Stimulated activated naive CD8-positive, alpha-beta T cell treated with anti-CD3 and anti-CD28 coated beads, Interleukin-15, amount 100 ng/mL, for 72 hours (primary cell): ENCODE measurements at regions not wholly inside any gene's neighbourhood (a gene's known extent, or its start where the extent isn't known, plus 50 kb on each side); places are given as distances from the start of the nearest gene placed in this dataset.

Experiments used
- ATAC-seq: fragments of 150-1000 bp; cut with Tn5 transposase; 2 replicates; pipeline ENCODE4 v1.10.0; 2021; ENCODE audit warnings: mild to moderate bottlenecking, moderate library complexity
- DNase-seq, 2 donors: peaks; one replicate each; pipeline ENCODE4 v3.0.0; 2021 to 2022
- H3K27ac Mint-ChIP-seq, 2 donors: one replicate each; pipeline ENCODE4 v1.8.0; 2022; ENCODE audit warnings: mild to moderate bottlenecking in 2 of 2, mixed read lengths in 2 of 2, moderate library complexity in 2 of 2
- H3K27me3 Mint-ChIP-seq: one replicate; pipeline ENCODE4 v1.8.0; 2022; ENCODE audit warnings: mixed read lengths
- H3K4me1 Mint-ChIP-seq: one replicate; pipeline ENCODE4 v1.8.0; 2022; ENCODE audit warnings: mild to moderate bottlenecking, mixed read lengths
- H3K4me3 Mint-ChIP-seq, 2 donors: one replicate each; pipeline ENCODE4 v1.8.0; 2022; ENCODE audit warnings: mild to moderate bottlenecking in 2 of 2, mixed read lengths in 2 of 2, moderate library complexity in 1 of 2
- H3K9me3 Mint-ChIP-seq, 2 donors: one replicate each; pipeline ENCODE4 v1.8.0; 2022; ENCODE audit warnings: mixed read lengths in 2 of 2

DNA sequence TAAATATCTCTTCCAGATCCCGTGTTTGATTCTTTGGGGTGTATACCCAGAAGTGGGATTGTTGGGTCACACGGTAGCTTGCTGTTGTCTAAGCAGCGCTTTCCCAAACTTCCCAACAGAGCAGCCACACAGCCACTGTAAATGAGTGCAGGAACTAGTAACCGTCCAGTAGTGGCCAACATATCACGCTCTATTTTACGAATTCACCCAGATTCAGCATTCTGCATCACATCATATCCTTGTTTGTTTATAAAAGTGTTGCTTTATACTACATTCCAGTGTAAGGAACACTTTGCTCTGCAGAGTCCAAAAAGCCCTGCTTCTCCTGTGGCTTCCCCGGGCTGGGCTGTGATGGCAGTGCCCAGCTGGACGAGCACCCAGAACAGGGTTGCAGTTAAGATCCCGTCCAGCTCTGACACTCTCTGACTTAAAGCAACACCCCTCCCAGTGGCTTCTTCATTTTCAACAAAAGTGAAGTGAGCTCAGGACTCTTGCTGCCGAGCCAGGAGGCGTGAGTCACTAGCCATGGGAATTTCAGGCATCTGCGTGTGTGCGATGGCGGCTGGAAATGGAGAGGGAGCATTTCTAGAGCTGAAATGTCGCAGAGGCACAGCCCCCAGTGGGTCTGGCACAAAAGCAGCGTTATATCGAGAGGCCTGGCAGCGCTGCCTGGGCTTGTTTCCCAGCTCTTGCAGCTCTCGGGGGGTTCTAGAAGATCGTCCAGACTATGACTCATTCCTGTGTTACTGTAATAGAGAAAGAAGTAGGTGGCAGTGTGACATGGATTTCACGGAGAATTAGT is 216.3 kb upstream of the ECI2 start:
- no peak for ATAC-seq
- no peak for DNase-seq
- no peaks in the 10 kb centered on the region for H3K4me1 Mint-ChIP-seq
- H3K27me3 Mint-ChIP-seq = peaks cover 29% of the 10 kb centered on the region
- no peaks in the 10 kb centered on the region for H3K9me3 Mint-ChIP-seq
- H3K27ac Mint-ChIP-seq = no peak overlapping the region
- no peak overlapping the region for H3K4me3 Mint-ChIP-seq

DNA sequence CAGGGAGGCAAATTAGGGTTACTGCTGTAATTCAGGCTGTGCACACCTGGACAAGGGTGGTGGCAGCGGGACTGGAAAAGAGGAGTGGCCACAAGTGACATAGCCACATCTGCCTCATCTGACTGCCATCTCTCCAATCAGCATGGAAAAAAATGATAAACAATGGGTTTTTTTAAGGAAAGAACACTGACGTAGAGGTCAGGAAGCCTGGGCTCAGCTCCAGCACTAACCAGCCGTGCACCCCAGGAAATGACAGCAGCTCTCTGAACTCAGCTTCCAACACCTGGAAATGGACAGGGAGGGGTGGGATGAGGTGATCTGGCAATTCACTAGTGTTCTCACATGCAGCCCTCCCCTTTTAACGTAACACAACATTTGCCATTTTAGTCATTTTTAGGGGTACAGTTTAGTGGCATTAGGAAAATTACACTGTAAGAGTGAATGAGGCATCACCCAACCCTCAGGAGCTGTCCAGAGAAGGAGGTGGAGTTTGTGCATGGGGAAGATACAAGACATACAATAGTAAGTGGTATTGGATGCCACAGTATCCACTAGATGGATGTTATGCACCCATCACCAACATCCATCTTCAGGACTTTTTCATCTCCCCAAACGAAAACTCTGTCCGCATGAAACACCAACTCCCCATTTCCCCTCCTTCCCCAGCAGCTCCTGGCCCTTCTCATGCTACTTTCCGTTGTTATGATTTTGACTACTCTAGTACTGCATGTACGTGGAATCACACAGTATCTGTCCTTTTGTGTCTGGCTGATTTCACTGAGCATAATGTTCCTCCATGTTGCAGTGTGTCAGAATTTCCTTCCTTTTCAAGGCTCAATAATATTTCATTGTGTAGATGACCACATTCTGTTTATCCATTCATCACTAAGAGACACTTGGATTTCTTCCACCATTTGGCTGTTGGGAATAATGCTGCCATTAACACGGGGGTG is 215.5 kb upstream of the ECI2 start:
- DNase-seq = no peak
- H3K4me1 Mint-ChIP-seq = no peaks in the 10 kb centered on the region
- no peak overlapping the region for H3K4me3 Mint-ChIP-seq
- ATAC-seq = no peak
- H3K27me3 Mint-ChIP-seq = peaks cover 31% of the 10 kb centered on the region
- no peak overlapping the region for H3K27ac Mint-ChIP-seq
- no peaks in the 10 kb centered on the region for H3K9me3 Mint-ChIP-seq

DNA sequence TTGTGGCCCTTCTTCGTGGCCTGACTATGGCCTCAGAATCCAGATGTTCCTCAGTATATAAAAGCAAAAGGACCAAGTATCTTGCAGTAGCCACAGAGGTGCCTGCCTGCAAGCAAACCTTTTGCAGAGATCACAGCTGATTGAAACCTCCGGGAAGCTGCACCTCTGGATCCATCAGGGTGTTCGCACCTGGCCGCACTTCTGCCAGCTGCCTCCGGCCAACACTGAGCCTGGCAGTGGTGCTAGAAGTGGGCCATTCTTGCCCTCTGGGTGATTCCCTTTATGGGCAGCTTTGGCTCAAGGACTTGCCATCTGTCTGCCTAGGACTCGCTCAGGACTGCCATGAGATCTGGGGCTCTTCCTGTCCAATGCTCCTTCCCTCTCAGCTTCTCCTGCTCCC is 214.6 kb upstream of the ECI2 start:
- H3K9me3 Mint-ChIP-seq = no peaks in the 10 kb centered on the region
- ATAC-seq = no peak
- no peak overlapping the region for H3K4me3 Mint-ChIP-seq
- H3K4me1 Mint-ChIP-seq = no peaks in the 10 kb centered on the region
- H3K27me3 Mint-ChIP-seq = peaks cover 31% of the 10 kb centered on the region
- no peak for DNase-seq
- H3K27ac Mint-ChIP-seq = no peak overlapping the region

DNA sequence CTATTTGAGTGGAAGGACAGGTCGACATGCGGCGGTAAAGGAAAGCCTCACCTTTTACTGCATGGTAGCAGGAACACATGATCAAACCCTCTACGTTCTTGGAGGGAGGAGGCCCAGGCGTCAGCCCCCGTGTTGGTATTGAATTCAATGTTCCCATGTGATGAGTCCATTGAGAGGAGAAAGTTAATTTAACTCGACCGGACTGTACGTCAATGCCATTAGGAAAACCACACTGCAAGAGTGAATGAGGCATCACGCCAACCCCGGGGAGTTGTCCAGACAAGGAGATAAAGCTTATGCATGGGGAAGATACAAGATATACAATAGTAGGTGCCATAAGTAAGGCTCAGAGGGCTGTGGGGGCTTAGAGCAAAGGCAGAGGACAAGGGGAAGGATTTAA is 213.9 kb upstream of the ECI2 start:
- H3K9me3 Mint-ChIP-seq = no peaks in the 10 kb centered on the region
- DNase-seq = no peak
- peaks cover 31% of the 10 kb centered on the region for H3K27me3 Mint-ChIP-seq
- no peak overlapping the region for H3K4me3 Mint-ChIP-seq
- no peak for ATAC-seq
- H3K27ac Mint-ChIP-seq = no peak overlapping the region
- no peaks in the 10 kb centered on the region for H3K4me1 Mint-ChIP-seq

DNA sequence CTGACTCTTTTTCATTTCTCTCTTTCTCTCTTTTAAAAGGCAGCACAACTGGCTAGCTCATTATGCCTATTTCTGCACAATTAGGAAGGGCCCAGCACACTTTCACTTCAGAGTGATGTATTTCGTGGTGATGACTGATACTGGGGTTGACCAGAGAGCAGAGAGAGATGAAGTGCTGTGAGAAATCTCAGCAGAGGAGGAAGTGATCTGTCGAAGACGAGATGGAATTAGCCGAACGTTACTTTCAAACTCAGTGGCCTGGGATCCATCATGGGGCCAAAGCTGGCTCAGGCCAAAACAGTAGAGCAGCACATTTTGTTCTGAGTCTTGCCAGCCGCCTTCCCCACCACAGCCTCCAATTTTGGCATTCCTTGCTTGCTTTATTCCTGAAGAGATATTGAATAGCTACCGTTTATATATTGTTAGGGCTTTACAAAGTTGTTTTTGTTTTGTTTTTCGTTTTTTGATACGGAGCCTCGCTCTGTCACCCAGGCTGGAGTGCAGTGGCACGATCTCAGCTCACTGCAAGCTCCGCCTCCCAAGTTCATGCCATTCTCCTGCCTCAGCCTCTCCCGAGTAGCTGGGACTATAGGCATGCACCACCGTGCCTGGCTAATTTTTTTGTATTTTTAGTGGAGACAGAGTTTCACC is 213.2 kb upstream of the ECI2 start:
- H3K4me1 Mint-ChIP-seq = no peaks in the 10 kb centered on the region
- no peak for DNase-seq
- no peak overlapping the region for H3K4me3 Mint-ChIP-seq
- H3K27ac Mint-ChIP-seq = no peak overlapping the region
- no peak for ATAC-seq
- no peaks in the 10 kb centered on the region for H3K9me3 Mint-ChIP-seq
- peaks cover 25% of the 10 kb centered on the region for H3K27me3 Mint-ChIP-seq

DNA sequence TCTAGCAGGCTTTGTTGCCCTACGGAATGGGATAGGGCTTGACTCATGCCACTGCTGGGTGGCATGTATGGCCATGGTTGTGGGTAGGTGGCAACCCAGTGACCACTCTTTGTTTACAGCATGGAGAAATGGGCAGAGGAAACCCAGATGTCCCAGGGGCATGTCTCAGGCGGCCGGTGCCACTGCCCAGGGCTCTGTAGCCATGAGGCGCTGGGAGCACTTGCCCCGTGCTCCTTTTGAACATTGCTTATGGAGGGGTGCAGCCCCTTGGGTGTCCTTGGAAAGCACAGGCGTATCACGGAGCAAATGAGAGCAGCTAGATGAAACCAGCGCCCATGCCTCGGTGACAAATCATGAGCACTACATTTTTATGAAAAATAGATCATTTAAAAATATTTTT is 212.5 kb upstream of the ECI2 start:
- no peaks in the 10 kb centered on the region for H3K9me3 Mint-ChIP-seq
- H3K27me3 Mint-ChIP-seq = peaks cover 20% of the 10 kb centered on the region
- H3K4me3 Mint-ChIP-seq = no peak overlapping the region
- no peaks in the 10 kb centered on the region for H3K4me1 Mint-ChIP-seq
- DNase-seq = no peak
- no peak for ATAC-seq
- H3K27ac Mint-ChIP-seq = no peak overlapping the region

DNA sequence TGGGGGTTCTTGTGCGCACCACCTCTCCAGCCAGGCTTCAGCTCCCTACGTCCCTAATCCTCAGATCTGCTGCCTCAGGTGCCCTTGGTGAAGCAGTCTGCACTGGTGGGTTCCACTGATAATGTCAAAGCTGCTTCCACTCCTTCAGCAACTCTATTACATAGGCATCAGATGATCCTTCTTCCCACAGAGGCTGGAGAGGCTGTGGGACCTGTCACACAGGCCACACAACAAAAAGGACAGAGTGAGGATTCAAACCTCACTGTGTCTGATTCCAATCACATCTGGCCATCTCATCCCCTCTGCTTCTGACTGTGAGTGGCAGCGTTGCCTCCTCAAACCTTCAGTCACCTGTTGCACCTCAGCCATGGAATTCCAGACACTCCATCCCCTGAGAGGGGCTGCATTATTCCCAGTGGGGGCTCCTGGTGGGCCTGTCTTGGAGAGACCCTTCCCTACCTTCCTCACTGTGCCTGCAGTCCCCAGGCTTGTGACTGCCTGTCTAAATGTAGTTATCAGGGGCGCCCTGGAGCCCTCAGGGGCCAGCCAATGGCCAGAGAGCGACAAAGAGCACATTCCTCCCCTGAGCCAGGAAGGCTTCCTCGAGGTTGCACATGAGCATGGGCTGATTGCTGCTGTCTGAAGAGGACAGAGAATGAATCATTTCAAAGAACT is 211.4 kb upstream of the ECI2 start:
- DNase-seq (no peak), ATAC-seq (no peak)
- Mint-ChIP-seq H3K4me3 (no peak overlapping the region), H3K9me3 (no peaks in the 10 kb centered on the region), H3K4me1 (no peaks in the 10 kb centered on the region), H3K27me3 (peaks cover 10% of the 10 kb centered on the region), H3K27ac (no peak overlapping the region)

DNA sequence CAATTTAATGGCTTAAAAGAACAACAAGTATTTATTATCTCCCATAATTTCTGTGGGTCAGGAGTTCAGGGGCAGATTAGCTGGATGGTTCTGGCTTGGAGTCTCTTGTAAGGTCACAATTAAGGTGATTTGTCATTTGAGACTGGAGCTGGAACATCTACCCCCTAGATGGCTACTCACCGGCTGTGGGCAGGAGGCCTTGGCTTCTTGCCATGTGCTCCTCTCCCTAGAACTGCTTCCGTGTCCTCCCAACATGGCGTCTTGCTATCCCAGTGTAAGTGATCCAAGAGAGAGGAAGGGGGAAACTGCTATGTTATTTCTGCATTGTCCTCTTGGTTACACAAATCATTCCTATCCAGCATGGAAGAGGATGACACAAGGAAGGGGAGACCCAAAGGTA is 210.2 kb upstream of the ECI2 start:
- Mint-ChIP-seq H3K27ac (no peak overlapping the region), H3K9me3 (no peaks in the 10 kb centered on the region), H3K27me3 (peaks cover 21% of the 10 kb centered on the region), H3K4me3 (no peak overlapping the region), H3K4me1 (no peaks in the 10 kb centered on the region)
- no peak for DNase-seq
- no peak for ATAC-seq

DNA sequence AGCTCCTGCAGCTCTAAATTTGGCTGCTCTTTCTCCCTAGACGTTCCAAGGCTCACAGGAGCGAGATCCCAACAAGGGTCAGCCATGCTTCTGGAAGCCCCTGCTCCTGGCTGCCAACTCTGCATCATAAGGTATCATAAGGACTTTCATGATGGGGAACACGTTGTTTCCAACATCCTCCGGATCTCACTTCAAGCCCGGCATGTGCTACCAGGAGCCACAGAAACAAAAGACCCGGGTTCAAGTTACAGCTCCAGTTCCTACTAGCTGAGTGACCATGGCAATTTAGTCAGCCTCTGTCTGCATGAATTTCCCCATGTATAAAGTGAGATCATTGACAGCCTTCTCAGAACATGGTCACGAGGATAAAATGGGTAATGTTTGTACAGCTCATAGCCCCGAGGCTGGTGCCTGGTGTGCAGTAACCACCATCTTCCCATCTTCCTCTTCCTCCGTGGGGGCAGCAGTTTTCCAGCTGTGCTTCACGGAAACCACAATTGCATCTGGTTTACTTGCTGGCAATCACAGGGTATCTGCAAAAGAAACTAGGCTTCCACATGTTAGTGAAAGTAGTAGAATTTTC is 209.0 kb upstream of the ECI2 start:
- Mint-ChIP-seq H3K9me3 (no peaks in the 10 kb centered on the region), H3K27ac (no peak overlapping the region), H3K4me1 (no peaks in the 10 kb centered on the region), H3K27me3 (peaks cover 23% of the 10 kb centered on the region), H3K4me3 (no peak overlapping the region)
- ATAC-seq (no peak), DNase-seq (no peak)

DNA sequence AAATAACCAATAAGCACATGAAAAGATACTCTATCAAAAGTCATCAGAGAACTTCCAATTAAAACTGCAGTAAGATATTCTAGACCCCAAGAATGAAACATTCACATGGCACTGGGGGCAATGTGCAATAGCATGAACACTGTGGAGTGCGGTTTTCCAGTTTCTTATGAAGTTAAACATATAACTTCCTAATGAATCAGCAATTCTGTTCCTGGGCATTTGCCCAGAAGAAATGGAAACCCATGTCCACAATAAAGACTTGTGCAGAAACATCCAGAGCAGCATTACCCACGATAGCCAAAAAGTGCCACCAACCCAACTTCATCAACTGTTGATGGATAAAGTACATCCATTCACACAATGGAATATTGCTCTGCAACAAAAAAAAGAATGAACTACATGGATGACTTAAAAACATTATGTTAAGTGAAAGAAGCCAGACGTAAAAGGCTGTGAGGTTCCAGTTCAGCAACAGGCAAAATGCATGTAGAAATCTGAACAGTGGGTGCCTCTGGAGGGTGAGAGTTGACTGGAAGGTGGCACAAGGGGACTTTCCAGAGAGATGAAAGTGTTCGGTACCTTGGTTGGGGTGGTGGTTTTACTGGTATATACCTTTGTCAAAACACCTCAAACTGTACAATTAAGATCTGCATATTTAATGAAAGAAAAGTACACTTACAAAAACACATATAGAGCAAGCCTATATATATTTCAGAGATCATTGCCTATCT is 207.2 kb upstream of the ECI2 start:
- H3K4me3 Mint-ChIP-seq = no peak overlapping the region
- no peaks in the 10 kb centered on the region for H3K9me3 Mint-ChIP-seq
- DNase-seq = no peak
- peaks cover 23% of the 10 kb centered on the region for H3K27me3 Mint-ChIP-seq
- no peaks in the 10 kb centered on the region for H3K4me1 Mint-ChIP-seq
- no peak overlapping the region for H3K27ac Mint-ChIP-seq
- ATAC-seq = no peak

DNA sequence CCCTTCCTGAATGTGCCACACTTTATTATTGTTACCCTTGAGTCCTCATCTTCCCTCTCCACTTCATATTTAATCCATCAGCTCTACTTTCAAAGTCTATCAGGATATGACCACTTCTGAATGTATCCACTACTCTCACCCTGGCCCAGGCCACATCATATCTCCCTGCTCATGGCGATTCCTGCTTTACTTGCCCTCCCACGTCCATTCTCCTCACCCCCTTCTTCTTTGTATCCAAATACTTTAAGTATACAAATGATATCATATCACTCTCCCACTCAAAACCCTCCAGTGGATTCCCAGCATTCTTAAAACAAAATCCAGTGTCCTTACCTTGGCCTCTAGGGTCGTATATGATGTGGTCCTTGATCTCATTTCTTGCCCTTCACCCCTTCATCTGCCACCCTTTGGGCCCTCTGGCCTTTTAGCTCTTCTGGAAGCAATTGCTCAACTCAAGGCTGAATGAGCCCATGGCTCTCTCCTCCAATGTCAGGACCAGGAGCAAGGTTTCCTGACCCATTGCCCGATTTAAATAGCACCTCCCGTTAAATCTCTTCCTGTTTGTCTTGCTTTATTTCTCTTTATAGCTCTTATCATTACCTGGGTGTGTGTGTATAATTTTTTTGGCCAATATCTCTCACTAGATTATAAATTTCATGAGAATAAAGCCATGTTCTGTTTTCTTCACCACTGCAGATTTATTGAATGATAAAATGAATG is 205.9 kb upstream of the ECI2 start:
- H3K9me3 Mint-ChIP-seq = no peaks in the 10 kb centered on the region
- H3K27me3 Mint-ChIP-seq = peaks cover 16% of the 10 kb centered on the region
- no peak overlapping the region for H3K4me3 Mint-ChIP-seq
- ATAC-seq (no peak), DNase-seq (no peak)
- H3K27ac Mint-ChIP-seq = peak overlapping the region in 1 of 2 donors; percentile 28
- no peaks in the 10 kb centered on the region for H3K4me1 Mint-ChIP-seq

DNA sequence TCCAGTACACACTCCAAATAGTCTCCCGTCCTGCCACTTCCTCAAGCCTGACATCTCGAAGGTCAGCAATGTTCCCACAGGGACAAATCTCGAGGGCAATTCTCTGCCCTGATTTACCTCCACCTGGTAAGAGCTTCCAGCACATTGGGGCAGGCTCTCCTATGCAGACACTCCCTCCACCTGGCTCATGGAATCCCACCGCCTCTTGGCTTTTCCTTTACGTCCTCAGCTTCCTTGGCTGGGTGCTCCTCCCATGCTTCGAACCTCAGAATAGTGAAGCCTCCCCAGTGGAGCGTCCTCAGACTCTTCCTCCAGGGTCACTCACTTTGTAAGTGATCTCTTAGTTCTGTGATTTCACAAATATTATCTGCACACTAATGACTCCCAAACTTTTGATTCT is 205.2 kb upstream of the ECI2 start:
- no peak for ATAC-seq
- no peaks in the 10 kb centered on the region for H3K9me3 Mint-ChIP-seq
- DNase-seq = no peak

DNA sequence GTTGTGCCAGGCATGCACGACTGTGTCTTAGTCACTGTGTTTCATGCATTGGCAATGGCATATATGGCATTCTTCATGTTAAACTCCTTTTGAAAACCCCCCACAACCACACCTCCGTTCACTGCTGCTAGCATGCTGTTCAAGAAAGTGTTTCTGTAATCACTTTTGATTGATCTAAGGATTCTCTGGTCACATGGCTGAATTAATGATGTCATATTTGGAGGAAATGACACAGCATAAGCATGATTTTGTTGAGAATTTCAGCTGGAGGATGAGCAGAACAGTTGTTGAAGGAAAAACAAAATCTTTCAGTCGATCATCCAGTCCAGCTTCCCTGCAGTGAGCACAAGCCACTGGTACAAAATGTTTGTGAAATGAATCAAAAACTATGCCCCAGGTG is 203.5 kb upstream of the ECI2 start:
- Mint-ChIP-seq H3K27ac (no peak overlapping the region), H3K4me1 (no peaks in the 10 kb centered on the region), H3K4me3 (no peak overlapping the region), H3K27me3 (peaks cover 27% of the 10 kb centered on the region), H3K9me3 (no peaks in the 10 kb centered on the region)
- ATAC-seq (no peak), DNase-seq (no peak)

More for the DNA sequence above, 205.2 kb upstream of the ECI2 start:
- Mint-ChIP-seq H3K4me3 (no peak overlapping the region), H3K27ac (no peak overlapping the region), H3K4me1 (no peaks in the 10 kb centered on the region), H3K27me3 (peaks cover 19% of the 10 kb centered on the region)

DNA sequence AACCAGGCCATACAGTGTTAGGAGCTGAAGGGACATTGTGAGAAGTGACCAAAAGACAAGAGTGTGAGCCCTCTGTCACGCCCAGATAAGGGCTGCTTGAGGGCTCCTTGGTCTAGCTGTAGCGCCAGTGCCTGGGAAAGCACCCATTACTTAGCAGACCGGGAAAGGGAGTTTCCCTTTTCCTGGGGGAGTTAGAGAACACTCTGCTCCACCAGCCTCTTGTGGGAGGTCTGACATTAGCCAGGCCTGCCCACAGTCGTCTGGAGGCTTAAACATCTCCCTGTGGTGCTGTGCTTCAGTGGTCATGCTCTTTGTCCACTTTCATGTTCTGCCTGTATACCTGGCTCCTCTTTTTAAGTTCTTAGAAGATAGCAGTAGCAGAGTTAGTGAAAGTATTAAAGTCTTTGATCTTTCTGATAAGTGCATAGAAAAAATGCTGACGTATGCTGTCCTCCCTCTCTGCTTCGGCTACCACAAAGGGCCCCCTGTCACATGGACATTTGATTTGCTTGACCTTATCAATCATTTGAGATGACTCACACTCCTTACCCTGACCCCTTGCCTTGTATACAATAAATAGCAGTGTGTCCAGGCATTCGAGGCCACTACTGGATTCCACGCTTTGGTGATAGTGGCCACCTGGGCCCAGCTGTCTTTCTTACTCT is 201.5 kb upstream of the ECI2 start:
- Mint-ChIP-seq H3K27ac (no peak overlapping the region), H3K4me3 (no peak overlapping the region), H3K27me3 (peaks cover 27% of the 10 kb centered on the region), H3K9me3 (no peaks in the 10 kb centered on the region), H3K4me1 (no peaks in the 10 kb centered on the region)
- DNase-seq = no peak
- no peak for ATAC-seq
